Fibroblast of lung (primary cell): ENCODE measurements at regions not wholly inside any gene's neighbourhood (a gene's known extent, or its start where the extent isn't known, plus 50 kb on each side); places are given as distances from the start of the nearest gene placed in this dataset.

ENCODE experiments used
- DNase-seq, 2 donors: peaks; one replicate each; pipeline versions ENCODE4 v3.0.0 to v3.0.0-alpha.2; 2010; ENCODE audit warnings: low read depth in 2 of 2
- H2AFZ ChIP-seq: 2 replicates; pipeline ENCODE4 v1.5.1; 2012; ENCODE audit warnings: low read length, control low read depth, inconsistent platforms
- H3K27ac ChIP-seq: 2 replicates; pipeline ENCODE4 v1.5.1; 2011; ENCODE audit warnings: low read length, control low read depth; ENCODE audit not compliant: insufficient read depth
- H3K27me3 ChIP-seq: 2 replicates; pipeline ENCODE4 v1.5.1; 2011; ENCODE audit warnings: mild to moderate bottlenecking, low read length; ENCODE audit not compliant: control insufficient read depth, insufficient read depth
- H3K36me3 ChIP-seq: 2 replicates; pipeline ENCODE4 v1.5.1; 2011; ENCODE audit warnings: low read length; ENCODE audit not compliant: control insufficient read depth, insufficient read depth
- H3K4me1 ChIP-seq: 2 replicates; pipeline ENCODE4 v1.5.1; 2011; ENCODE audit warnings: low read length; ENCODE audit not compliant: control insufficient read depth, insufficient read depth; ENCODE audit errors: extremely low read depth
- H3K4me2 ChIP-seq: 2 replicates; pipeline ENCODE4 v1.5.1; 2011; ENCODE audit warnings: low read length, control low read depth; ENCODE audit not compliant: insufficient read depth; ENCODE audit errors: extremely low read depth
- H3K4me3 ChIP-seq, 4 experiments: fragments of 200-600 bp in 1 of 4; sonication (generic) in 1 of 4; replicated peaks in 1 of 4; 2 replicates each; pipeline ENCODE4 v1.5.1; 2011 to 2016; ENCODE audit warnings: low read length in 4 of 4, low read depth in 3 of 4, mild to moderate bottlenecking in 3 of 4, control low read depth in 2 of 4, inconsistent platforms in 1 of 4, mixed read lengths in 1 of 4; ENCODE audit not compliant: insufficient read depth in 1 of 4; ENCODE audit errors: control extremely low read depth in 1 of 4
- H3K79me2 ChIP-seq: 2 replicates; pipeline ENCODE4 v1.5.1; 2012; ENCODE audit warnings: mild to moderate bottlenecking, low read length, inconsistent platforms; ENCODE audit not compliant: control insufficient read depth, insufficient read depth
- H3K9ac ChIP-seq: 2 replicates; pipeline ENCODE4 v1.5.1; 2011; ENCODE audit warnings: mild to moderate bottlenecking, low read length, control low read depth; ENCODE audit not compliant: insufficient read depth
- H3K9me3 ChIP-seq: 2 replicates; pipeline ENCODE4 v1.5.1; 2012; ENCODE audit warnings: low read depth, low read length; ENCODE audit not compliant: control insufficient read depth, insufficient read depth
- H4K20me1 ChIP-seq: 2 replicates; pipeline ENCODE4 v1.5.1; 2011; ENCODE audit warnings: low read length; ENCODE audit not compliant: control insufficient read depth, insufficient read depth; ENCODE audit errors: extremely low read depth
- CTCF ChIP-seq, 2 donors: IDR thresholded peaks in 1 of 2; conservative IDR thresholded peaks in 1 of 2; 1 replicate in 1 of 2; 2 replicates in 1 of 2; pipeline ENCODE4 v1.5.1; 2011 to 2012; ENCODE audit warnings: low read length in 2 of 2, control low read depth in 1 of 2, inconsistent platforms in 1 of 2, low read depth in 1 of 2, mild to moderate bottlenecking in 1 of 2
- EZH2 ChIP-seq: IDR thresholded peaks from 2 replicates; pipeline ENCODE4 v1.5.1; 2012; ENCODE audit warnings: low read length, control low read depth, mild to moderate bottlenecking; ENCODE audit errors: missing control alignments

- Histone ChIP-seq H3K9me3 (no peaks in the 10 kb centered on the region), H3K4me1 (no peaks in the 10 kb centered on the region), H3K4me2 (no peak overlapping the region), H3K27me3 (peaks cover 2% of the 10 kb centered on the region), H3K9ac (no peak overlapping the region), H3K4me3 (no peak overlapping the region), H4K20me1 (no peaks in the 10 kb centered on the region), H3K36me3 (no peaks in the 10 kb centered on the region), H3K79me2 (no peaks in the 10 kb centered on the region), H3K27ac (no peak overlapping the region), H2AFZ (no peak overlapping the region)
- TF ChIP-seq CTCF (conservative IDR thresholded peaks at IDR 0.05 in 1 of 2, IDR thresholded peaks at IDR 0.05 in 1 of 2; ENCODE audit: low read depth in 1 of 2, low read length in 2 of 2): no peak
- no peak for TF ChIP-seq EZH2
- no peak for DNase-seq
These were observed 140.4 kb downstream of the ATP6V1G3 start for GRCh38 chr1:198400063-198400462.

GRCh38 chr1:198399452-198399851 lies 141.0 kb downstream of the ATP6V1G3 start:
- Histone ChIP-seq H3K9me3 (no peaks in the 10 kb centered on the region), H3K4me1 (no peaks in the 10 kb centered on the region), H2AFZ (no peak overlapping the region), H3K4me3 (no peak overlapping the region), H3K79me2 (no peaks in the 10 kb centered on the region), H3K9ac (no peak overlapping the region), H3K27ac (no peak overlapping the region), H3K27me3 (peaks cover 2% of the 10 kb centered on the region), H3K36me3 (no peaks in the 10 kb centered on the region), H3K4me2 (no peak overlapping the region), H4K20me1 (no peaks in the 10 kb centered on the region)
- DNase-seq: peak in 1 of 2 donors; percentile 30
- TF ChIP-seq EZH2: no peak
- no peak for TF ChIP-seq CTCF (conservative IDR thresholded peaks at IDR 0.05 in 1 of 2, IDR thresholded peaks at IDR 0.05 in 1 of 2; ENCODE audit: low read depth in 1 of 2, low read length in 2 of 2)

GRCh38 chr1:198397208-198397808 lies 143.2 kb downstream of the ATP6V1G3 start:
- no peaks in the 10 kb centered on the region for H3K36me3 ChIP-seq

More at GRCh38 chr1:198397208-198397808, 143.2 kb downstream of the ATP6V1G3 start:
- Histone ChIP-seq H3K27me3 (peaks cover 2% of the 10 kb centered on the region), H2AFZ (no peak overlapping the region), H3K4me1 (no peaks in the 10 kb centered on the region), H3K9me3 (no peaks in the 10 kb centered on the region), H3K79me2 (no peaks in the 10 kb centered on the region), H3K4me3 (no peak overlapping the region), H3K9ac (no peak overlapping the region), H3K27ac (no peak overlapping the region), H3K4me2 (no peak overlapping the region), H4K20me1 (no peaks in the 10 kb centered on the region)
- TF ChIP-seq EZH2 (no peak), CTCF (conservative IDR thresholded peaks at IDR 0.05 in 1 of 2, IDR thresholded peaks at IDR 0.05 in 1 of 2; ENCODE audit: low read depth in 1 of 2, low read length in 2 of 2) (no peak)
- no peak for DNase-seq
